Uterus (tissue), 2 donors: ENCODE measurements at regions not wholly inside any gene's neighbourhood (a gene's known extent, or its start where the extent isn't known, plus 50 kb on each side); places are given as distances from the start of the nearest gene placed in this dataset.
"Not testable (repeated sequence)": the region's sequence is repeated elsewhere in the genome, so short reads cannot be mapped to it uniquely, and the experiment has no call there.

Source experiments
- POLR2A ChIP-seq, 2 donors: fragments of 450-650 bp; IDR thresholded peaks; one replicate each; pipeline ENCODE4 v1.6.1; 2016; ENCODE audit warnings: antibody characterized with exemption in 2 of 2, mild to moderate bottlenecking in 1 of 2, moderate library complexity in 1 of 2
- TF ChIP-seq, protein P1 (sequence below), 4 experiments: fragments of 200-600 bp in 2 of 4; fragments of 450-650 bp in 2 of 4; sonication (generic) in 2 of 4; IDR thresholded peaks; one replicate each; pipeline ENCODE4 v1.5.1; 2016 to 2019; ENCODE audit warnings: antibody characterized with exemption in 4 of 4, mild to moderate bottlenecking in 2 of 4, moderate library complexity in 1 of 4

DNA sequence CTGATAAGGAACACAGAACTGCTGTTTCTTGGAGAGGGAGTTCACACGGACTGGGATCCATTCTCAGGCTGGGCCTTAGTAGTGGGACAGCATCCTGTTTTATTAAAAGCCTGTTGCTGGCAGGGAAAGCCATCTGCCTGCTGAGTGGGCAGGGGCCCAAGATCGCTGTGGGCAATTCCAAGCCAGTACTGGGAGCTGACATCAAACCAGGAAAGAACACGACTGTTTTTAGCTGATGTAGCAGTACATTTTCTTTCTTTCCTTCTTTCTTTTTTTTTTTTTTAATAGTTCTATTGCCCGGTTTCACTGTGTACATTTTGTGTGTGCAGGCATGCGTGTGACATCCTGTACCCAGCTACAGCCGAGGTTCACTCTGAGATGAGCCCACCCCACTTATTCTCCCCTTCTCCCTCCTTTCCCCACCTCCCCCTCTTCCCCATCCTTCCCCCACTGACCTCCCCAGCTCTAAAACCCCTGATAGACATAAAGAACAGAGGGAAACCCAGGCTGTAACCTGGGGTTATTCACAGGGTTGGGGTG is 143.5 kb upstream of the PLGLB2 start:
- TF ChIP-seq, protein P1, sequence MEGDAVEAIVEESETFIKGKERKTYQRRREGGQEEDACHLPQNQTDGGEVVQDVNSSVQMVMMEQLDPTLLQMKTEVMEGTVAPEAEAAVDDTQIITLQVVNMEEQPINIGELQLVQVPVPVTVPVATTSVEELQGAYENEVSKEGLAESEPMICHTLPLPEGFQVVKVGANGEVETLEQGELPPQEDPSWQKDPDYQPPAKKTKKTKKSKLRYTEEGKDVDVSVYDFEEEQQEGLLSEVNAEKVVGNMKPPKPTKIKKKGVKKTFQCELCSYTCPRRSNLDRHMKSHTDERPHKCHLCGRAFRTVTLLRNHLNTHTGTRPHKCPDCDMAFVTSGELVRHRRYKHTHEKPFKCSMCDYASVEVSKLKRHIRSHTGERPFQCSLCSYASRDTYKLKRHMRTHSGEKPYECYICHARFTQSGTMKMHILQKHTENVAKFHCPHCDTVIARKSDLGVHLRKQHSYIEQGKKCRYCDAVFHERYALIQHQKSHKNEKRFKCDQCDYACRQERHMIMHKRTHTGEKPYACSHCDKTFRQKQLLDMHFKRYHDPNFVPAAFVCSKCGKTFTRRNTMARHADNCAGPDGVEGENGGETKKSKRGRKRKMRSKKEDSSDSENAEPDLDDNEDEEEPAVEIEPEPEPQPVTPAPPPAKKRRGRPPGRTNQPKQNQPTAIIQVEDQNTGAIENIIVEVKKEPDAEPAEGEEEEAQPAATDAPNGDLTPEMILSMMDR (IDR thresholded peaks at IDR 0.05) = not testable (repeated sequence)
- not testable (repeated sequence) for TF ChIP-seq POLR2A (IDR thresholded peaks at IDR 0.05)
